ENCODE measurements at regions not wholly inside any gene's neighbourhood (a gene's known extent, or its start where the extent isn't known, plus 50 kb on each side); places are given as distances from the start of the nearest gene placed in this dataset.

DNA sequence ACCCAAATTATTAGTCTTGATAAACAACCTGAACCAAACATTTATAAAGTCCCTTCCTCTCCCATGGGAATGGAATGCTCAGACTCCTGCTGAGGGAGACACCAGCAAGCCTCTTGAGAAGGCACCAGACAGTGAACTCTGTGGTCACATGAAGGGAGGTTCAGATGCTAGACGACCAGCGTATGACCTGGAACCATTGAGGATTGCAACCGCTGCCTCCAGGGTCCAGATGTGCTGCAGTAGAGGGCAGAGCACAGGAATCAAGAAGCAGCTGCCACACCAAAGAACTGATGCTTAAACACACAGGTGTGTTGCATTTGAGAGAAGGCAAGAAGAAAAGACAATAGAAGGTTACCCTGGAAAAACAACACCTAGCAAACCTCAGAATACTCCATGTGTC lies 592.4 kb downstream of the AACS start:
- Histone ChIP-seq H3K36me3 (ENCODE audit: control insufficient read depth, insufficient read depth, low read length) (no peaks in the 10 kb centered on the region), H3K4me3 (ENCODE audit: low read length) (no peak overlapping the region), H3K27ac (ENCODE audit: low read length) (no peak overlapping the region), H3K27me3 (ENCODE audit: control insufficient read depth, insufficient read depth, low read length) (no peaks in the 10 kb centered on the region), H3K4me1 (ENCODE audit: control insufficient read depth, insufficient read depth, low read length) (no peaks in the 10 kb centered on the region), H3K9me3 (ENCODE audit: control insufficient read depth, insufficient read depth, low read length) (no peaks in the 10 kb centered on the region)
- ATAC-seq: no peak
- Mint-ChIP-seq H3K4me1 (no peaks in the 10 kb centered on the region), H3K4me3 (no peak overlapping the region), H3K27ac (no peak overlapping the region), H3K9me3 (peaks cover 2 to 3% of the 10 kb centered on the region in 2 donors), H3K27me3 (ENCODE audit: low read depth in 2 of 2) (no peaks in the 10 kb centered on the region), H3K36me3 (no peaks in the 10 kb centered on the region)
- TF ChIP-seq, protein P1, sequence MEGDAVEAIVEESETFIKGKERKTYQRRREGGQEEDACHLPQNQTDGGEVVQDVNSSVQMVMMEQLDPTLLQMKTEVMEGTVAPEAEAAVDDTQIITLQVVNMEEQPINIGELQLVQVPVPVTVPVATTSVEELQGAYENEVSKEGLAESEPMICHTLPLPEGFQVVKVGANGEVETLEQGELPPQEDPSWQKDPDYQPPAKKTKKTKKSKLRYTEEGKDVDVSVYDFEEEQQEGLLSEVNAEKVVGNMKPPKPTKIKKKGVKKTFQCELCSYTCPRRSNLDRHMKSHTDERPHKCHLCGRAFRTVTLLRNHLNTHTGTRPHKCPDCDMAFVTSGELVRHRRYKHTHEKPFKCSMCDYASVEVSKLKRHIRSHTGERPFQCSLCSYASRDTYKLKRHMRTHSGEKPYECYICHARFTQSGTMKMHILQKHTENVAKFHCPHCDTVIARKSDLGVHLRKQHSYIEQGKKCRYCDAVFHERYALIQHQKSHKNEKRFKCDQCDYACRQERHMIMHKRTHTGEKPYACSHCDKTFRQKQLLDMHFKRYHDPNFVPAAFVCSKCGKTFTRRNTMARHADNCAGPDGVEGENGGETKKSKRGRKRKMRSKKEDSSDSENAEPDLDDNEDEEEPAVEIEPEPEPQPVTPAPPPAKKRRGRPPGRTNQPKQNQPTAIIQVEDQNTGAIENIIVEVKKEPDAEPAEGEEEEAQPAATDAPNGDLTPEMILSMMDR (IDR thresholded peaks at IDR 0.05): no peak
- intact Hi-C loops (cut with micrococcal nuclease): no loop called here
- no peak for DNase-seq
- WGBS (ENCODE audit: insufficient coverage): 91% methylated on average over 3 of the region's 3 CpGs

GRCh38 chr12:125674554-125675338 lies 609.5 kb downstream of the AACS start:
- Mint-ChIP-seq H3K27ac (no peak overlapping the region), H3K4me1 (no peaks in the 10 kb centered on the region), H3K27me3 (ENCODE audit: low read depth in 2 of 2) (no peaks in the 10 kb centered on the region), H3K9me3 (peaks cover 0 to 3% of the 10 kb centered on the region in 2 donors), H3K4me3 (no peak overlapping the region), H3K36me3 (no peaks in the 10 kb centered on the region)
- Histone ChIP-seq H3K4me3 (ENCODE audit: low read length) (no peak overlapping the region), H3K36me3 (ENCODE audit: control insufficient read depth, insufficient read depth, low read length) (no peaks in the 10 kb centered on the region), H3K27ac (ENCODE audit: low read length) (no peak overlapping the region), H3K9me3 (ENCODE audit: control insufficient read depth, insufficient read depth, low read length) (no peaks in the 10 kb centered on the region), H3K27me3 (ENCODE audit: control insufficient read depth, insufficient read depth, low read length) (no peaks in the 10 kb centered on the region), H3K4me1 (ENCODE audit: control insufficient read depth, insufficient read depth, low read length) (no peaks in the 10 kb centered on the region)
- intact Hi-C loops (cut with micrococcal nuclease): no loop called here
- WGBS (ENCODE audit: insufficient coverage): 61% methylated on average over 11 of the region's 11 CpGs
- TF ChIP-seq, protein P1 (IDR thresholded peaks at IDR 0.05): no peak
- ATAC-seq: no peak
- no peak for DNase-seq

GRCh38 chr12:125676366-125676765 lies 611.1 kb downstream of the AACS start:
- ATAC-seq (no peak), DNase-seq (no peak)
- 13% methylated on average over 1 of the region's 1 CpG for WGBS (ENCODE audit: insufficient coverage)
- Mint-ChIP-seq H3K27ac (no peak overlapping the region), H3K4me1 (no peaks in the 10 kb centered on the region), H3K9me3 (no peaks in the 10 kb centered on the region), H3K36me3 (no peaks in the 10 kb centered on the region), H3K4me3 (no peak overlapping the region), H3K27me3 (ENCODE audit: low read depth in 2 of 2) (no peaks in the 10 kb centered on the region)
- no peaks in the 10 kb centered on the region for H3K4me1 ChIP-seq (ENCODE audit: control insufficient read depth, insufficient read depth, low read length)
- TF ChIP-seq, protein P1 (IDR thresholded peaks at IDR 0.05): no peak
- no peaks in the 10 kb centered on the region for H3K36me3 ChIP-seq (ENCODE audit: control insufficient read depth, insufficient read depth, low read length)
- no peak overlapping the region for H3K27ac ChIP-seq (ENCODE audit: low read length)
- no peaks in the 10 kb centered on the region for H3K27me3 ChIP-seq (ENCODE audit: control insufficient read depth, insufficient read depth, low read length)
- H3K4me3 ChIP-seq (ENCODE audit: low read length): no peak overlapping the region
- H3K9me3 ChIP-seq (ENCODE audit: control insufficient read depth, insufficient read depth, low read length): no peaks in the 10 kb centered on the region
- intact Hi-C loops (cut with micrococcal nuclease): no loop called here

DNA sequence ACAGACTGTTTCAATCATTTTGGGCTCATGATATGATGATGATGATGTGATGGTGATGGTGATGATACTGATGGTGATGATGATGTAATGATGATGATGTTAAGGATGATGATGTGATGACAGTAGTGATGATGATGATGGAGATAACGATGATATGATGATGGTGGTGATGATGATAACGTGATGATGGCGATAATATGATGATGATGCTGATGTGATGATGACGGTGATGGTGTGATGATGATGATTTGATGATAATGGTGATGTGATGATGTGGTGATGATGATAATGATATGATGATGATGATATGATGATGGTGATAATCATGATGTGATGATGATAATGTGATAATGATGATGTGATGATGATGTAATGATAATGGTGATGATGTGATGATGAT lies 612.6 kb downstream of the AACS start:
- no peak for DNase-seq
- no peak overlapping the region for H3K27ac ChIP-seq (ENCODE audit: low read length)
- ATAC-seq: no peak
- WGBS (ENCODE audit: insufficient coverage): 88% methylated on average over 4 of the region's 4 CpGs
- no peaks in the 10 kb centered on the region for H3K36me3 Mint-ChIP-seq
- H3K4me1 ChIP-seq (ENCODE audit: control insufficient read depth, insufficient read depth, low read length): no peaks in the 10 kb centered on the region
- H3K36me3 ChIP-seq (ENCODE audit: control insufficient read depth, insufficient read depth, low read length): no peaks in the 10 kb centered on the region
- H3K9me3 ChIP-seq (ENCODE audit: control insufficient read depth, insufficient read depth, low read length): no peaks in the 10 kb centered on the region
- no peaks in the 10 kb centered on the region for H3K4me1 Mint-ChIP-seq
- no peaks in the 10 kb centered on the region for H3K27me3 Mint-ChIP-seq (ENCODE audit: low read depth in 2 of 2)
- H3K27me3 ChIP-seq (ENCODE audit: control insufficient read depth, insufficient read depth, low read length): no peaks in the 10 kb centered on the region
- H3K4me3 Mint-ChIP-seq: no peak overlapping the region
- TF ChIP-seq, protein P1 (IDR thresholded peaks at IDR 0.05): no peak
- no peaks in the 10 kb centered on the region for H3K9me3 Mint-ChIP-seq
- intact Hi-C loops (cut with micrococcal nuclease): no loop called here
- H3K4me3 ChIP-seq (ENCODE audit: low read length): no peak overlapping the region
- no peak overlapping the region for H3K27ac Mint-ChIP-seq

All from natural killer cell (primary cell).